ENCODE measurements at regions not wholly inside any gene's neighbourhood (a gene's known extent, or its start where the extent isn't known, plus 50 kb on each side); places are given as distances from the start of the nearest gene placed in this dataset.

DNA sequence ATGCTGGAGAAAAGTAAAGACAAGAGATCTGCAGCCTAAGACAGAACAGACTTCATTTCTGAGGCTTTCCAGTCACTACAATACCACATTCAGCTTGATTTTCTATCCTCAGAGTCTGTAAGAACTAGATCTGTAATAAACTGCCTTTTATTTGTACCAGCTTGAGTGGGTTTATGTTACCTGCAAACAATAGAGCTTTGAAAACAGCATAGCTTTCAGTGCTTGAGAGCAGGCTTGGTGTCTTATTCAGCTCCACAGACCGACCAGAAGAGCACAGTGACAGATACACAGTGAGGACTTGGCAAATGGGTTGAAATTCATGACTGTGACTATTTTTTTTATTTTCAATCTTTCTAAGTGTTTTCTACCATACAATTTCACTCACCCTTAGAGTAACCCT, 207.8 kb upstream of the OTX2 start:
- Histone ChIP-seq H3K14ac (ENCODE audit: insufficient read depth, low read length) (no peak overlapping the region), H3K56ac (ENCODE audit: insufficient read length, low read depth, low read length) (no peak overlapping the region), H3K79me1 (ENCODE audit: insufficient read depth, low read depth, low read length, poor library complexity, severe bottlenecking) (no peaks in the 10 kb centered on the region), H4K5ac (ENCODE audit: insufficient read length, low read depth, low read length) (no peak overlapping the region), H4K20me1 (ENCODE audit: control insufficient read depth, insufficient read depth, insufficient read length) (no peaks in the 10 kb centered on the region), H4K8ac (replicated peaks; ENCODE audit: insufficient read length, low read depth, low read length) (no peak overlapping the region), H3K9ac (ENCODE audit: extremely low read depth, insufficient read length, low read length) (no peak overlapping the region), H2BK5ac (ENCODE audit: insufficient read length, low read length) (no peak overlapping the region), H3K23me2 (ENCODE audit: insufficient read length, low read depth, low read length, poor library complexity, severe bottlenecking) (no peaks in the 10 kb centered on the region), H2BK12ac (ENCODE audit: insufficient read length, low read depth, low read length) (no peak overlapping the region), H3K9me3 (ENCODE audit: control insufficient read depth, low read depth, low read length) (peaks cover 5% of the 10 kb centered on the region), H2AFZ (ENCODE audit: low read length) (no peak overlapping the region), H3T11ph (ENCODE audit: low read length) (no peak overlapping the region), H3K27me3 (ENCODE audit: insufficient read depth, low read length) (no peaks in the 10 kb centered on the region), H3K23ac (ENCODE audit: insufficient read length, low read depth, low read length) (no peak overlapping the region), H3K4me1 (ENCODE audit: insufficient read depth, low read length) (peaks cover 4% of the 10 kb centered on the region), H2BK120ac (ENCODE audit: low read depth, low read length, poor library complexity, severe bottlenecking) (no peak overlapping the region), H3K18ac (ENCODE audit: insufficient read length, low read depth, low read length) (no peak overlapping the region), H2AK5ac (ENCODE audit: insufficient read length, low read length) (no peak overlapping the region), H3K4me2 (ENCODE audit: insufficient read depth, insufficient read length, low read length) (no peak overlapping the region), H3K27ac (ENCODE audit: insufficient read length, low read depth, low read length) (no peak overlapping the region), H2BK15ac (ENCODE audit: low read depth, low read length) (no peak overlapping the region), H4K91ac (ENCODE audit: insufficient read length, low read depth, low read length) (no peak overlapping the region), H3K4ac (ENCODE audit: low read depth, low read length) (no peak overlapping the region), H2BK20ac (ENCODE audit: low read depth, low read length, poor library complexity, severe bottlenecking) (no peak overlapping the region), H3K79me2 (ENCODE audit: insufficient read depth, low read length) (no peaks in the 10 kb centered on the region)
- no peak for TF ChIP-seq CTCF (conservative IDR thresholded peaks at IDR 0.05)
- Mint-ChIP-seq H3K4me1 (peaks cover 21 to 29% of the 10 kb centered on the region in 2 experiments), H3K9me3 (peaks cover 15 to 17% of the 10 kb centered on the region in 2 experiments), H3K27ac (no peak overlapping the region), H3K36me3 (ENCODE audit: insufficient read depth in 1 of 3, low read depth in 3 of 3) (peaks cover 8 to 19% (median 9%) of the 10 kb centered on the region in 3 experiments), H3K4me3 (no peak overlapping the region), H3K27me3 (ENCODE audit: low read depth) (no peaks in the 10 kb centered on the region)
- no CpG with 5 or more reads among the region's 1 CpG for WGBS (ENCODE audit: extremely low coverage, insufficient read length, low lambda C conversion rate)
- DNase-seq, result no peak

Data from H9 (cell line).